IMR-90 (cell line): ENCODE measurements at regions not wholly inside any gene's neighbourhood (a gene's known extent, or its start where the extent isn't known, plus 50 kb on each side); places are given as distances from the start of the nearest gene placed in this dataset.

Experiments
- ATAC-seq: fragments of 200-7000 bp; cut with Tn5 transposase; 2 replicates; pipeline ENCODE4 v1.9.1; 2020; ENCODE audit warnings: low read depth, mild to moderate bottlenecking, moderate library complexity
- BruUV-seq: library from RNA; stranded (reverse); fragments of 400-500 nt; replicated peaks from 2 replicates; lab custom pipeline; 2021; lab: Mats Ljungman, UMichigan
- CTCF ChIA-PET: fragments of 300-600 bp; formaldehyde crosslinking; extraction: SDS; loops from one replicate; lab custom pipeline; 2021; ENCODE audit warnings: antibody characterized with exemption; lab: Yijun Ruan, JAX
- POLR2A ChIA-PET: fragments of 300-600 bp; sonication (Branson Sonifier 250); formaldehyde crosslinking; loops from one replicate; lab custom pipeline; 2022; ENCODE audit warnings: antibody characterized with exemption; ENCODE audit not compliant: unreplicated experiment; lab: Charles Lee
- DNase-seq: peaks from one replicate; pipeline ENCODE4 v3.0.0; 2013
- H2AFZ ChIP-seq: replicated peaks from 2 replicates; pipeline ENCODE3; 2013; ENCODE audit warnings: low read length, mild to moderate bottlenecking; ENCODE audit not compliant: poor library complexity
- H2AK5ac ChIP-seq: 2 replicates; pipeline ENCODE4 v1.6.1; 2013; ENCODE audit warnings: low read depth, low read length, inconsistent platforms
- H2AK9ac ChIP-seq: replicated peaks from 2 replicates; pipeline ENCODE3; 2013; ENCODE audit warnings: mild to moderate bottlenecking, low read depth, low read length, moderate library complexity; ENCODE audit not compliant: poor library complexity
- H2BK120ac ChIP-seq: 2 replicates; pipeline ENCODE4 v1.6.1; 2013; ENCODE audit warnings: low read depth, low read length, inconsistent platforms
- H2BK15ac ChIP-seq: 3 replicates; pipeline ENCODE4 v1.6.1; 2013; ENCODE audit warnings: low read depth, low read length, inconsistent platforms
- H2BK20ac ChIP-seq: 2 replicates; pipeline ENCODE4 v1.6.1; 2013; ENCODE audit warnings: low read depth, mild to moderate bottlenecking, inconsistent platforms, low read length, moderate library complexity
- H2BK5ac ChIP-seq: 2 replicates; pipeline ENCODE4 v1.6.1; 2013; ENCODE audit warnings: mild to moderate bottlenecking, low read depth, low read length, inconsistent platforms; ENCODE audit not compliant: poor library complexity, severe bottlenecking
- H3K14ac ChIP-seq: replicated peaks from 2 replicates; pipeline ENCODE4 v1.6.1; 2013; ENCODE audit warnings: low read depth, low read length, inconsistent platforms
- H3K18ac ChIP-seq: 2 replicates; pipeline ENCODE4 v1.6.1; 2013; ENCODE audit warnings: low read depth, low read length, control low read depth
- H3K23ac ChIP-seq: 2 replicates; pipeline ENCODE4 v1.6.1; 2013; ENCODE audit warnings: low read depth, low read length, inconsistent platforms
- H3K27ac ChIP-seq: 2 replicates; pipeline ENCODE4 v1.5.1; 2013; ENCODE audit warnings: mild to moderate bottlenecking, control low read depth, low read length; ENCODE audit not compliant: insufficient read depth
- H3K27me3 ChIP-seq: 2 replicates; pipeline ENCODE4 v1.6.1; 2013; ENCODE audit warnings: low read length; ENCODE audit not compliant: control insufficient read depth, insufficient read depth
- H3K36me3 ChIP-seq: 2 replicates; pipeline ENCODE4 v1.6.1; 2013; ENCODE audit warnings: low read length, mixed read lengths; ENCODE audit not compliant: control insufficient read depth, insufficient read depth
- H3K4ac ChIP-seq: 2 replicates; pipeline ENCODE4 v1.6.1; 2013; ENCODE audit warnings: low read depth, low read length, inconsistent platforms
- H3K4me1 ChIP-seq: 2 replicates; pipeline ENCODE4 v1.6.1; 2013; ENCODE audit warnings: low read length, mixed read lengths; ENCODE audit not compliant: control insufficient read depth, insufficient read depth
- H3K4me2 ChIP-seq: 2 replicates; pipeline ENCODE4 v1.6.1; 2013; ENCODE audit warnings: low read depth, mild to moderate bottlenecking, control low read depth, low read length, moderate library complexity
- H3K4me3 ChIP-seq: 2 replicates; pipeline ENCODE4 v1.5.1; 2013; ENCODE audit warnings: low read depth, mild to moderate bottlenecking, control low read depth, low read length, moderate library complexity; ENCODE audit not compliant: insufficient read depth
- H3K56ac ChIP-seq: 2 replicates; pipeline ENCODE4 v1.6.1; 2013; ENCODE audit warnings: low read length, inconsistent platforms; ENCODE audit not compliant: insufficient read depth; ENCODE audit errors: extremely low read depth
- H3K79me1 ChIP-seq, 2 experiments: 2 replicates each; pipeline ENCODE4 v1.6.1; 2013; ENCODE audit warnings: low read length in 2 of 2, inconsistent platforms in 1 of 2, low read depth in 1 of 2
- H3K9ac ChIP-seq: 2 replicates; pipeline ENCODE4 v1.6.1; 2013; ENCODE audit warnings: low read depth, low read length, control low read depth
- H3K9me1 ChIP-seq: 2 replicates; pipeline ENCODE4 v1.6.1; 2013; ENCODE audit warnings: low read length, inconsistent platforms; ENCODE audit not compliant: insufficient read depth
- H3K9me3 ChIP-seq: 2 replicates; pipeline ENCODE4 v1.6.1; 2013; ENCODE audit warnings: low read length; ENCODE audit not compliant: control insufficient read depth, insufficient read depth
- H4K20me1 ChIP-seq: 2 replicates; pipeline ENCODE4 v1.6.1; 2013; ENCODE audit warnings: low read length, inconsistent platforms; ENCODE audit not compliant: insufficient read depth
- H4K5ac ChIP-seq: 2 replicates; pipeline ENCODE4 v1.6.1; 2013; ENCODE audit warnings: mild to moderate bottlenecking, low read depth, low read length, control low read depth
- H4K8ac ChIP-seq, 2 experiments: 2 replicates each; pipeline ENCODE4 v1.6.1; 2013; ENCODE audit warnings: low read depth in 2 of 2, low read length in 2 of 2, control low read depth in 1 of 2, inconsistent platforms in 1 of 2
- H4K91ac ChIP-seq: 2 replicates; pipeline ENCODE4 v1.6.1; 2013; ENCODE audit warnings: low read depth, low read length, inconsistent platforms; ENCODE audit not compliant: insufficient read depth
- CTCF ChIP-seq: conservative IDR thresholded peaks from 2 replicates; pipeline ENCODE4 v1.5.1; 2012; ENCODE audit warnings: mild to moderate bottlenecking, low read depth, low read length, improper control_type of control experiment
- FOS ChIP-seq: fragments of 150-350 bp; IDR thresholded peaks from 2 replicates; pipeline ENCODE4 v1.6.1; 2016; ENCODE audit warnings: low read depth, low read length
- WGBS, 2 experiments: methylation state at CpG; one replicate each; pipeline versions ENCODE4 v1.1.5 to v1.1.7; 2013; ENCODE audit warnings: missing lambda C conversion rate in 2 of 2; ENCODE audit not compliant: insufficient read length in 1 of 2; ENCODE audit errors: extremely low coverage in 2 of 2; 5-methylcytosine and 5-hydroxymethylcytosine counted together
- dilution Hi-C: fragments of 300-500 bp; cut with HindIII; formaldehyde crosslinking; loops from one replicate; pipeline ENCODE4 v1.14.3; 2018; ENCODE audit warnings: low sequenced_read_pairs; ENCODE audit not compliant: unreplicated experiment
- in situ Hi-C: fragments of 300-500 bp; cut with MboI; formaldehyde crosslinking; loops from 3 replicates; pipeline ENCODE4 v1.14.3; 2019; ENCODE audit warnings: low sequenced_read_pairs, inconsistent platforms, mixed read lengths
- intact Hi-C: fragments of 100-400 bp; cut with micrococcal nuclease; formaldehyde crosslinking; loops from 2 replicates; pipeline ENCODE4 v1.10.0; 2022

GRCh38 chr2:114063346-114063745 lies 173.5 kb downstream of the ACTR3 start:
- no peaks in the 10 kb centered on the region for H3K9me1 ChIP-seq
- no peak overlapping the region for H2BK5ac ChIP-seq
- no peak overlapping the region for H2AK5ac ChIP-seq
- H4K5ac ChIP-seq: no peak overlapping the region
- ATAC-seq (no peak), DNase-seq (no peak)
- ChIA-PET POLR2A (no interaction called here), CTCF (no interaction called here)
- no peak overlapping the region for H3K4me2 ChIP-seq
- intact Hi-C loops: no loop called here
- no peak overlapping the region for H3K14ac ChIP-seq
- no peak overlapping the region for H3K27ac ChIP-seq
- no peaks in the 10 kb centered on the region for H3K36me3 ChIP-seq
- H4K20me1 ChIP-seq: no peaks in the 10 kb centered on the region
- no peak overlapping the region for H2AK9ac ChIP-seq
- no peak overlapping the region for H2AFZ ChIP-seq
- H3K18ac ChIP-seq: no peak overlapping the region
- no peaks in the 10 kb centered on the region; the same call in 1 of the 2 replicates for H3K27me3 ChIP-seq
- no peak overlapping the region for H2BK120ac ChIP-seq
- no peak overlapping the region for H2BK20ac ChIP-seq
- no peaks in the 10 kb centered on the region for H3K79me1 ChIP-seq
- H3K9me3 ChIP-seq: no peaks in the 10 kb centered on the region
- H3K56ac ChIP-seq: no peak overlapping the region
- dilution Hi-C loops: no loop called here
- H4K8ac ChIP-seq: no peak overlapping the region
- WGBS, 2 experiments: no CpG with 5 or more reads among the region's 4 CpGs
- H3K23ac ChIP-seq: no peak overlapping the region
- in situ Hi-C loops: no loop called here
- no peak overlapping the region for H3K4ac ChIP-seq
- no peak overlapping the region for H3K4me3 ChIP-seq
- H2BK15ac ChIP-seq: no peak overlapping the region
- TF ChIP-seq FOS (no peak), CTCF (no peak)
- H4K91ac ChIP-seq: no peak overlapping the region
- H3K9ac ChIP-seq: no peak overlapping the region
- BruUV-seq: no TSS peak
- no peaks in the 10 kb centered on the region for H3K4me1 ChIP-seq
